Gastrocnemius medialis (tissue), 4 donors: ENCODE measurements at regions not wholly inside any gene's neighbourhood (a gene's known extent, or its start where the extent isn't known, plus 50 kb on each side); places are given as distances from the start of the nearest gene placed in this dataset.
"Not testable (repeated sequence)": the region's sequence is repeated elsewhere in the genome, so short reads cannot be mapped to it uniquely, and the experiment has no call there.

Experiments used
- ATAC-seq, 2 donors: fragments of 150-250 bp; one replicate each; pipeline ENCODE4 v1.9.1; 2016
- DNase-seq, 2 donors: peaks; one replicate each; pipeline ENCODE4 v3.0.0-alpha.2; 2019
- H3K27ac ChIP-seq, 4 donors: fragments of 200-600 bp; sonication (generic); 1 replicate in 1 of 4; 2 replicates in 3 of 4; pipeline ENCODE4 v1.5.1; 2016 to 2018; ENCODE audit warnings: mild to moderate bottlenecking in 2 of 4, moderate library complexity in 1 of 4
- H3K27me3 ChIP-seq, 3 donors: fragments of 200-600 bp; sonication (generic) in 2 of 3; 1 replicate in 1 of 3; 2 replicates in 2 of 3; pipeline versions ENCODE4 v1.5.1 to v1.6.0; 2016 to 2019; ENCODE audit warnings: mild to moderate bottlenecking in 1 of 3, moderate library complexity in 1 of 3
- H3K36me3 ChIP-seq, 2 donors: fragments of 200-600 bp; sonication (generic) in 1 of 2; one replicate each; pipeline ENCODE4 v1.5.1; 2017 to 2018
- H3K4me1 ChIP-seq, 2 donors: fragments of 200-600 bp; sonication (generic) in 1 of 2; one replicate each; pipeline ENCODE4 v1.5.1; 2016 to 2017; ENCODE audit warnings: mild to moderate bottlenecking in 2 of 2
- H3K4me3 ChIP-seq, 4 donors: fragments of 200-600 bp; sonication (generic) in 3 of 4; 1 replicate in 1 of 4; 2 replicates in 3 of 4; pipeline ENCODE4 v1.5.1; 2016 to 2019; ENCODE audit warnings: mild to moderate bottlenecking in 2 of 4
- H3K9me3 ChIP-seq, 3 donors: fragments of 200-600 bp; sonication (generic) in 2 of 3; 1 replicate in 1 of 3; 2 replicates in 2 of 3; pipeline ENCODE4 v1.5.1; 2016 to 2019
- CTCF ChIP-seq, 5 experiments: fragments of 450-650 bp in 3 of 5; fragments of 200-600 bp in 2 of 5; sonication (generic) in 2 of 5; IDR thresholded peaks in 4 of 5; conservative IDR thresholded peaks in 1 of 5; 1 replicate in 4 of 5; 2 replicates in 1 of 5; pipeline ENCODE4 v1.5.1; 2016 to 2019; ENCODE audit warnings: antibody characterized with exemption in 5 of 5, mild to moderate bottlenecking in 3 of 5, moderate library complexity in 3 of 5
- POLR2A ChIP-seq, 2 donors: fragments of 450-650 bp; IDR thresholded peaks; one replicate each; pipeline ENCODE4 v1.6.1; 2017; ENCODE audit warnings: antibody characterized with exemption in 2 of 2, mild to moderate bottlenecking in 2 of 2, moderate library complexity in 2 of 2
- in situ Hi-C, 4 donors: fragments of 200-750 bp; cut with MboI; loops; one replicate each; pipeline versions ENCODE4 v1.15.0 to v1.8.0; 2017; ENCODE audit warnings: low sequenced_read_pairs in 4 of 4
- intact Hi-C: fragments of 100-400 bp; cut with DNase I; formaldehyde crosslinking; loops from one replicate; pipeline ENCODE4 v1.15.1; 2023; ENCODE audit warnings: low total_unique reads

- DNase-seq (no peak), ATAC-seq (no peak)
- no peak for TF ChIP-seq CTCF (IDR thresholded peaks at IDR 0.05 in 4 of 5, conservative IDR thresholded peaks at IDR 0.05 in 1 of 5)
- TF ChIP-seq POLR2A (IDR thresholded peaks at IDR 0.05), result no peak
- in situ Hi-C loops, result no loop called here
- intact Hi-C loops, result no loop called here
- Histone ChIP-seq H3K4me1 (peaks cover 11 to 17% of the 10 kb centered on the region in 2 donors), H3K27me3 (no peaks in the 10 kb centered on the region), H3K4me3 (no peak overlapping the region), H3K9me3 (no peaks in the 10 kb centered on the region), H3K27ac (no peak overlapping the region), H3K36me3 (no peaks in the 10 kb centered on the region)
Measured at GRCh38 chr5:78719504-78720219, 71.1 kb upstream of the LHFPL2 start.

GRCh38 chr5:78718824-78719223 is 70.3 kb upstream of the LHFPL2 start:
- DNase-seq (no peak), ATAC-seq (no peak)
- no peak overlapping the region for H3K4me3 ChIP-seq
- no peaks in the 10 kb centered on the region for H3K36me3 ChIP-seq
- H3K27me3 ChIP-seq, result no peaks in the 10 kb centered on the region
- intact Hi-C loops, result no loop called here
- in situ Hi-C loops, result no loop called here
- TF ChIP-seq POLR2A (IDR thresholded peaks at IDR 0.05), result no peak
- TF ChIP-seq CTCF (IDR thresholded peaks at IDR 0.05 in 4 of 5, conservative IDR thresholded peaks at IDR 0.05 in 1 of 5), result no peak
- H3K9me3 ChIP-seq, result no peaks in the 10 kb centered on the region
- H3K4me1 ChIP-seq, result peaks cover 11 to 15% of the 10 kb centered on the region in 2 donors
- H3K27ac ChIP-seq, result no peak overlapping the region

GRCh38 chr5:78717674-78718584 is 69.4 kb upstream of the LHFPL2 start:
- ATAC-seq (no peak), DNase-seq (no peak)
- no peaks in the 10 kb centered on the region for H3K27me3 ChIP-seq
- H3K4me1 ChIP-seq, result peaks cover 11 to 15% of the 10 kb centered on the region in 2 donors
- TF ChIP-seq POLR2A (IDR thresholded peaks at IDR 0.05) (no peak), CTCF (IDR thresholded peaks at IDR 0.05 in 4 of 5, conservative IDR thresholded peaks at IDR 0.05 in 1 of 5) (no peak)
- no peak overlapping the region for H3K4me3 ChIP-seq
- no peak overlapping the region for H3K27ac ChIP-seq
- no peaks in the 10 kb centered on the region for H3K36me3 ChIP-seq
- in situ Hi-C loops (no loop called here), intact Hi-C loops (no loop called here)
- no peaks in the 10 kb centered on the region for H3K9me3 ChIP-seq

- TF ChIP-seq CTCF (IDR thresholded peaks at IDR 0.05 in 4 of 5, conservative IDR thresholded peaks at IDR 0.05 in 1 of 5), result no peak
- TF ChIP-seq POLR2A (IDR thresholded peaks at IDR 0.05), result no peak
- Histone ChIP-seq H3K27ac (no peak overlapping the region), H3K4me1 (peaks cover 8 to 13% of the 10 kb centered on the region in 2 donors), H3K4me3 (no peak overlapping the region), H3K36me3 (no peaks in the 10 kb centered on the region), H3K27me3 (no peaks in the 10 kb centered on the region), H3K9me3 (no peaks in the 10 kb centered on the region)
- DNase-seq, result no peak
- ATAC-seq, result no peak
- in situ Hi-C loops, result no loop called here
- intact Hi-C loops, result no loop called here
Measured at GRCh38 chr5:78716206-78716605, 67.6 kb upstream of the LHFPL2 start.

GRCh38 chr5:78715351-78715750 is 66.8 kb upstream of the LHFPL2 start:
- DNase-seq, intact Hi-C loops, H3K27me3 ChIP-seq, H3K4me3 ChIP-seq, H3K9me3 ChIP-seq, H3K36me3 ChIP-seq, H3K4me1 ChIP-seq, in situ Hi-C loops, ATAC-seq, H3K27ac ChIP-seq: not testable (repeated sequence)

GRCh38 chr5:78711670-78712069 is 63.1 kb upstream of the LHFPL2 start:
- in situ Hi-C loops, H3K36me3 ChIP-seq, DNase-seq, intact Hi-C loops, ATAC-seq, H3K27ac ChIP-seq, H3K4me1 ChIP-seq, H3K27me3 ChIP-seq, H3K9me3 ChIP-seq, H3K4me3 ChIP-seq: not testable (repeated sequence)

- H3K27me3 ChIP-seq, DNase-seq, H3K4me1 ChIP-seq, in situ Hi-C loops, H3K36me3 ChIP-seq, ATAC-seq, H3K4me3 ChIP-seq, H3K9me3 ChIP-seq, intact Hi-C loops, H3K27ac ChIP-seq: not testable (repeated sequence)
Measured at GRCh38 chr5:78709729-78710430, 61.3 kb upstream of the LHFPL2 start.
